Astrocyte of the spinal cord (primary cell): ENCODE measurements at regions not wholly inside any gene's neighbourhood (a gene's known extent, or its start where the extent isn't known, plus 50 kb on each side); places are given as distances from the start of the nearest gene placed in this dataset.

Experiments
- DNase-seq: peaks from one replicate; pipeline ENCODE4 v3.0.0; 2011; ENCODE audit warnings: low read depth, low spot score
- H3K4me3 ChIP-seq: 2 replicates; pipeline ENCODE4 v1.5.1; 2011; ENCODE audit warnings: low read depth, mild to moderate bottlenecking, low read length, moderate library complexity
- in situ Hi-C: cut with HindIII; loops from 2 replicates; pipeline ENCODE4 v1.10.0; 2017; ENCODE audit warnings: low sequenced_read_pairs
- TF ChIP-seq, protein P1 (sequence below): IDR thresholded peaks from 2 replicates; pipeline ENCODE4 v1.5.1; 2012; ENCODE audit warnings: low read depth, mild to moderate bottlenecking, low read length, inconsistent platforms

GRCh38 chr15:29560896-29561295, 261.4 kb downstream of the TJP1 start:
- TF ChIP-seq, protein P1, sequence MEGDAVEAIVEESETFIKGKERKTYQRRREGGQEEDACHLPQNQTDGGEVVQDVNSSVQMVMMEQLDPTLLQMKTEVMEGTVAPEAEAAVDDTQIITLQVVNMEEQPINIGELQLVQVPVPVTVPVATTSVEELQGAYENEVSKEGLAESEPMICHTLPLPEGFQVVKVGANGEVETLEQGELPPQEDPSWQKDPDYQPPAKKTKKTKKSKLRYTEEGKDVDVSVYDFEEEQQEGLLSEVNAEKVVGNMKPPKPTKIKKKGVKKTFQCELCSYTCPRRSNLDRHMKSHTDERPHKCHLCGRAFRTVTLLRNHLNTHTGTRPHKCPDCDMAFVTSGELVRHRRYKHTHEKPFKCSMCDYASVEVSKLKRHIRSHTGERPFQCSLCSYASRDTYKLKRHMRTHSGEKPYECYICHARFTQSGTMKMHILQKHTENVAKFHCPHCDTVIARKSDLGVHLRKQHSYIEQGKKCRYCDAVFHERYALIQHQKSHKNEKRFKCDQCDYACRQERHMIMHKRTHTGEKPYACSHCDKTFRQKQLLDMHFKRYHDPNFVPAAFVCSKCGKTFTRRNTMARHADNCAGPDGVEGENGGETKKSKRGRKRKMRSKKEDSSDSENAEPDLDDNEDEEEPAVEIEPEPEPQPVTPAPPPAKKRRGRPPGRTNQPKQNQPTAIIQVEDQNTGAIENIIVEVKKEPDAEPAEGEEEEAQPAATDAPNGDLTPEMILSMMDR: no peak
- in situ Hi-C loops: no loop called here
- no peak overlapping the region for H3K4me3 ChIP-seq
- DNase-seq: no peak

- no peak for DNase-seq
- no peak overlapping the region for H3K4me3 ChIP-seq
- in situ Hi-C loops: no loop called here
- TF ChIP-seq, protein P1: no peak
These were observed 264.0 kb downstream of the TJP1 start for GRCh38 chr15:29558261-29558660.

- TF ChIP-seq, protein P1: no peak
- no peak overlapping the region for H3K4me3 ChIP-seq
- in situ Hi-C loops: no loop called here
- no peak for DNase-seq
These were observed 265.1 kb downstream of the TJP1 start for GRCh38 chr15:29557171-29557570.

DNA sequence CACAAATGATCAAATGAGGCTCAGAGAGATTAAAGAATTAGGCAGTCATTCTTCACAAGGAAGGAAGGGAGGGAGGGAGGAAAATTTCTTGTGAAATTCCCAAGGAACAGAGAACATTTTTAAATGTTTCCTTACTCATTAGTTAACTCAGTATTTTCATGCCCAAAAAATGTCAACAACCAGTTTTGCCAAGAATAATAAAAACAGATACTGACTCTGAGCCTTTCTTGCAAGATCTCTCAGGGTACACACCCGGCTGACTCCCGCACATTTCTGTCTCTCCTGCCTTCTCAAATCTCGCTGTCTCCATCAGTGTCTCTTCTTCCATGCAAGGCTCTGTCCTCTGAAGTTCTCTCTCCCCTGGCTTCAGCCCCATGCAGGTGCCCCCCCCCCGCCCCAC, 265.9 kb downstream of the TJP1 start:
- DNase-seq: peak; percentile 8
- TF ChIP-seq, protein P1: no peak
- no peak overlapping the region for H3K4me3 ChIP-seq
- in situ Hi-C loops: no loop called here

- in situ Hi-C loops: no loop called here
These were observed 267.7 kb downstream of the TJP1 start for GRCh38 chr15:29554531-29554930.

DNA sequence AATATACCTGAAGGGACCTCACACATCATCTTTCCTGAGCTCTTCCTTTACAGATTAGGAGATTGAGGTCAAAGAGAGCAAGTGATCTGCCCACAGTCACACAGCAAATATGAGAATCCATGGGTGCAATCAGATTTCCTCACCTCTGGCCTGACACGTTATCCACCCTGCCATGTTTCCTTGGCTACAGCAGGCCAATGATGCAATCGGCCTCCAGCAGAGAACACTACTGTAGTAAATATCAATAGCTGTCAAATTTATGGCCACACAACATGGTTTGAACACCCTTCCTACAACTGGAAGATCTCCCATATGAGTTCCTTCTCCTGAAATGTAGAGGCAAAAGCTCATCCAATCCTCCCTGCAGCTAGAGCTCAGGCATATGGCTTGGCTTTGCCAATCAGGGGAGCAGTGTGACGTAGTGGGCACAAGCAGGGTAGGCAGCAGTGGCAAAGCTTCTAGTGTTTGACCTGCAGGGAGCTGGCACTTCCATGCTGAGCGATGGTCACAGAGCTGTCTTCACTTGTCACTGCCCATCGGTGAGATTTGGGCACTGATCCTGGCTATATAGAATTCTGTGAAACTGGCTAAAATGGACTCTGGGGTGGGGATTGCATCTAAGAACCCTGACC, 271.3 kb downstream of the TJP1 start:
- in situ Hi-C loops: no loop called here
- TF ChIP-seq, protein P1: no peak
- no peak for DNase-seq
- H3K4me3 ChIP-seq: no peak overlapping the region

More at GRCh38 chr15:29554531-29554930, 267.7 kb downstream of the TJP1 start:
- TF ChIP-seq, protein P1: no peak
- no peak for DNase-seq
- no peak overlapping the region for H3K4me3 ChIP-seq
